Cardiac muscle cell (in vitro differentiated cells and primary cell): ENCODE measurements at regions not wholly inside any gene's neighbourhood (a gene's known extent, or its start where the extent isn't known, plus 50 kb on each side); places are given as distances from the start of the nearest gene placed in this dataset.
A peak's percentile ranks its signal among the peaks of the same experiment; 100 is the strongest.

ENCODE experiments used
- DNase-seq, 2 donors: peaks; one replicate each; pipeline versions ENCODE4 v3.0.0 to v3.0.0-alpha.2; 2010 to 2017; ENCODE audit warnings: low read depth in 1 of 2, low spot score in 1 of 2
- H3K27ac ChIP-seq: fragments of 200-600 bp; sonication (generic); 2 replicates; pipeline ENCODE4 v1.5.1; 2016
- H3K27me3 ChIP-seq: fragments of 200-600 bp; sonication (generic); 2 replicates; pipeline ENCODE4 v1.6.0; 2016; ENCODE audit warnings: control low read depth
- H3K36me3 ChIP-seq: fragments of 200-600 bp; sonication (generic); 2 replicates; pipeline ENCODE4 v1.5.1; 2016; ENCODE audit warnings: control low read depth
- H3K4me1 ChIP-seq: fragments of 200-600 bp; sonication (generic); 2 replicates; pipeline ENCODE4 v1.8.1; 2017; ENCODE audit warnings: low read depth, mild to moderate bottlenecking, mixed run types
- H3K4me3 ChIP-seq: fragments of 200-600 bp; sonication (generic); 2 replicates; pipeline ENCODE4 v1.5.1; 2016; ENCODE audit warnings: mild to moderate bottlenecking
- H3K9me3 ChIP-seq: fragments of 200-600 bp; sonication (generic); 2 replicates; pipeline ENCODE4 v1.5.1; 2017; ENCODE audit warnings: low read depth, mild to moderate bottlenecking, control low read depth
- CTCF ChIP-seq: IDR thresholded peaks from 2 replicates; pipeline ENCODE4 v1.5.1; 2012; ENCODE audit warnings: low read depth, mild to moderate bottlenecking, low read length

GRCh38 chr6:26179675-26180074 lies 92.4 kb downstream of the HFE start:
- Histone ChIP-seq H3K4me3 (no peak overlapping the region), H3K4me1 (peaks cover 6% of the 10 kb centered on the region), H3K9me3 (no peaks in the 10 kb centered on the region), H3K27me3 (no peaks in the 10 kb centered on the region), H3K27ac (no peak overlapping the region), H3K36me3 (no peaks in the 10 kb centered on the region)
- TF ChIP-seq CTCF, result no peak
- no peak for DNase-seq

DNA sequence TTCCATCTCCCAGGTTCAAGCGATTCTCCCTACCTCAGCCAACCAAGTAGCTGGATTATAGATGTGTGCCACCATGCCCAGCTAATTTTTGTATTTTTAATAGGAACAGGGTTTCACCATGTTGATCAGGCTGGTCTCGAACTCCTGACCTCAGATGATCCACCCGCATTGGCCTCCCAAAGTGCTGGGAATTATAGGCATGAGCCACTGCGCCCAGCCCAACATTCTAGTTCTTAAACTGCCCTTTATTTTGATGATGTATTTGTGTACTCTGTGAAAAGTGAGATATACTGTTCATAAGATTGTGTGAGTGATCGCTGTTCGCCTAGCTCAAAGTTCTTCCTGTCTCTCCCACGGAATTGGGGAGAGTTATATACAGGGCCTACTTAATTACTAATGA lies 93.1 kb downstream of the HFE start:
- DNase-seq, result no peak

GRCh38 chr6:26183237-26183580 lies 96.0 kb downstream of the HFE start:
- Histone ChIP-seq H3K27me3 (no peaks in the 10 kb centered on the region), H3K36me3 (no peaks in the 10 kb centered on the region), H3K9me3 (no peaks in the 10 kb centered on the region), H3K4me3 (peak overlapping the region; percentile 37), H3K4me1 (peaks cover 6% of the 10 kb centered on the region), H3K27ac (peak overlapping the region; percentile 31)
- TF ChIP-seq CTCF, result no peak
- no peak for DNase-seq

More for the DNA sequence above, 93.1 kb downstream of the HFE start:
- no peak overlapping the region for H3K27ac ChIP-seq
- peaks cover 6% of the 10 kb centered on the region for H3K4me1 ChIP-seq
- H3K36me3 ChIP-seq, result no peaks in the 10 kb centered on the region
- no peak overlapping the region for H3K4me3 ChIP-seq
- no peaks in the 10 kb centered on the region for H3K9me3 ChIP-seq
- no peak for TF ChIP-seq CTCF
- H3K27me3 ChIP-seq, result no peaks in the 10 kb centered on the region

DNA sequence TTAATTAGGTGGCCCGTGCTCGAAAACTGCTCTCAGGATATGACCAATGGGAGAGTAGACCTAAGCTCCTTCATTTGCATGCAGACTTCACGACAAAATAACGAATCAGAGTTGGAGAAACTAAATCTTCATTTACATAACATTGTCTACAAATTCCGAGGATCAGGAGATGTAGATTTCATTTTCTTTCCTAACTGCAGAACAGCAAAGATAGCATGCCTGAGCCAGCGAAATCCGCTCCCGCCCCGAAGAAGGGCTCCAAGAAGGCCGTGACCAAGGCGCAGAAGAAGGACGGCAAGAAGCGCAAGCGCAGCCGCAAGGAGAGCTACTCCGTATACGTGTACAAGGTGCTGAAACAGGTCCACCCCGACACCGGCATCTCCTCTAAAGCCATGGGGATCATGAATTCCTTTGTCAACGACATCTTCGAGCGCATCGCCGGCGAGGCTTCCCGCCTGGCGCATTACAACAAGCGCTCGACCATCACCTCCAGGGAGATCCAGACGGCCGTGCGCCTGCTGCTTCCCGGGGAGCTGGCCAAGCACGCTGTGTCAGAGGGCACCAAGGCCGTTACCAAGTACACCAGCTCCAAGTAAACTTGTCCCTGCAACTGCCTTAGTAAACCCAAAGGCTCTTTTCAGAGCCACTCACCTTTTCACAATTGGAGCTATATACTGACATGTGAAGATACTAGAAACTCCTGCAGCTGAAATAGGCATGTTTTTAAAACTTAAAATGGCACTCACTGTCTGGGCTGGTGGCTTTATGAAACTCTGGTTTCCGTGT lies 96.5 kb downstream of the HFE start:
- no peaks in the 10 kb centered on the region for H3K9me3 ChIP-seq
- TF ChIP-seq CTCF, result no peak
- peak overlapping the region; percentile 65 for H3K27ac ChIP-seq
- peaks cover 6% of the 10 kb centered on the region for H3K4me1 ChIP-seq
- H3K4me3 ChIP-seq, result peak overlapping the region; percentile 37
- no peaks in the 10 kb centered on the region for H3K36me3 ChIP-seq
- H3K27me3 ChIP-seq, result no peaks in the 10 kb centered on the region
- DNase-seq, result peak; percentile 79 to 93

GRCh38 chr6:26184367-26184891 lies 97.2 kb downstream of the HFE start:
- no peaks in the 10 kb centered on the region for H3K27me3 ChIP-seq
- no peaks in the 10 kb centered on the region for H3K36me3 ChIP-seq
- H3K4me1 ChIP-seq, result peaks cover 6% of the 10 kb centered on the region
- peak overlapping the region; percentile 65 for H3K27ac ChIP-seq
- H3K4me3 ChIP-seq, result peak overlapping the region; percentile 37
- no peaks in the 10 kb centered on the region for H3K9me3 ChIP-seq
- no peak for DNase-seq
- TF ChIP-seq CTCF, result no peak
